ENCODE measurements at regions not wholly inside any gene's neighbourhood (a gene's known extent, or its start where the extent isn't known, plus 50 kb on each side); places are given as distances from the start of the nearest gene placed in this dataset.
"Not testable (repeated sequence)": the region's sequence is repeated elsewhere in the genome, so short reads cannot be mapped to it uniquely, and the experiment has no call there.

- Histone ChIP-seq H3K27ac (ENCODE audit: low read depth, low read length) (no peak overlapping the region), H3K4me1 (ENCODE audit: control insufficient read depth in 1 of 2, insufficient read depth in 2 of 2, low read length in 2 of 2) (no peaks in the 10 kb centered on the region), H3K4me3 (ENCODE audit: low read depth in 1 of 2, low read length in 2 of 2) (no peak overlapping the region), H3K9ac (ENCODE audit: low read depth in 1 of 2, low read length in 2 of 2) (no peak overlapping the region), H3K9me3 (ENCODE audit: control insufficient read depth in 1 of 2, low read length in 2 of 2) (no peaks in the 10 kb centered on the region), H3K36me3 (ENCODE audit: control insufficient read depth in 1 of 2, insufficient read depth in 2 of 2, low read length in 2 of 2) (no peaks in the 10 kb centered on the region), H3K27me3 (ENCODE audit: control insufficient read depth in 1 of 2, insufficient read depth in 2 of 2, low read length in 2 of 2) (no peaks in the 10 kb centered on the region)
These were observed 154.6 kb downstream of the MTX2 start for GRCh38 chr2:176423819-176424218.

GRCh38 chr2:176424746-176425145 lies 155.5 kb downstream of the MTX2 start:
- no peaks in the 10 kb centered on the region for H3K4me1 ChIP-seq (ENCODE audit: control insufficient read depth in 1 of 2, insufficient read depth in 2 of 2, low read length in 2 of 2)
- H3K9me3 ChIP-seq (ENCODE audit: control insufficient read depth in 1 of 2, low read length in 2 of 2), result no peaks in the 10 kb centered on the region
- no peaks in the 10 kb centered on the region for H3K27me3 ChIP-seq (ENCODE audit: control insufficient read depth in 1 of 2, insufficient read depth in 2 of 2, low read length in 2 of 2)
- H3K27ac ChIP-seq (ENCODE audit: low read depth, low read length), result no peak overlapping the region
- no peaks in the 10 kb centered on the region for H3K36me3 ChIP-seq (ENCODE audit: control insufficient read depth in 1 of 2, insufficient read depth in 2 of 2, low read length in 2 of 2)
- H3K9ac ChIP-seq (ENCODE audit: low read depth in 1 of 2, low read length in 2 of 2), result no peak overlapping the region
- no peak overlapping the region for H3K4me3 ChIP-seq (ENCODE audit: low read depth in 1 of 2, low read length in 2 of 2)

DNA sequence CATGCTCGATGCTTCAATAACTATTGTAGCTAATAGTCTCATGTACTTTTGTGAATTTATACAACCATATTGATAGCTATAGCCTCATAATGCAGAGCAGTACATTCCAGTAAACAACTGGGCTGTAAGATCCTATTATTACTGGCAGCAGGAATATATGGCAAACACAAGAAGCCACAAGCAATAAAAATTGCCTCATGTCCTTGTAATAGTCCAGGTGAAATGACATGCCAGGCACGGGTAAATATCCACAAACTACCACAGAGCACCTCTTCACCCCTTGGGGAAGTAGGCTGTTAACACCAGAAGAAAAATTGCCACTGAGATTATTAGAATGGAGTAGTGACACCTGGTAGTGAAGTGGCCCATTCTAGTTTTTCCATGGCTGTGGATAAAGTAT lies 158.3 kb downstream of the MTX2 start:
- H3K27me3 ChIP-seq (ENCODE audit: control insufficient read depth in 1 of 2, insufficient read depth in 2 of 2, low read length in 2 of 2), result no peaks in the 10 kb centered on the region
- H3K27ac ChIP-seq (ENCODE audit: low read depth, low read length), result no peak overlapping the region
- H3K36me3 ChIP-seq (ENCODE audit: control insufficient read depth in 1 of 2, insufficient read depth in 2 of 2, low read length in 2 of 2), result no peaks in the 10 kb centered on the region
- H3K9me3 ChIP-seq (ENCODE audit: control insufficient read depth in 1 of 2, low read length in 2 of 2), result no peaks in the 10 kb centered on the region
- no peak overlapping the region for H3K4me3 ChIP-seq (ENCODE audit: low read depth in 1 of 2, low read length in 2 of 2)
- no peak overlapping the region for H3K9ac ChIP-seq (ENCODE audit: low read depth in 1 of 2, low read length in 2 of 2)
- no peaks in the 10 kb centered on the region for H3K4me1 ChIP-seq (ENCODE audit: control insufficient read depth in 1 of 2, insufficient read depth in 2 of 2, low read length in 2 of 2)

DNA sequence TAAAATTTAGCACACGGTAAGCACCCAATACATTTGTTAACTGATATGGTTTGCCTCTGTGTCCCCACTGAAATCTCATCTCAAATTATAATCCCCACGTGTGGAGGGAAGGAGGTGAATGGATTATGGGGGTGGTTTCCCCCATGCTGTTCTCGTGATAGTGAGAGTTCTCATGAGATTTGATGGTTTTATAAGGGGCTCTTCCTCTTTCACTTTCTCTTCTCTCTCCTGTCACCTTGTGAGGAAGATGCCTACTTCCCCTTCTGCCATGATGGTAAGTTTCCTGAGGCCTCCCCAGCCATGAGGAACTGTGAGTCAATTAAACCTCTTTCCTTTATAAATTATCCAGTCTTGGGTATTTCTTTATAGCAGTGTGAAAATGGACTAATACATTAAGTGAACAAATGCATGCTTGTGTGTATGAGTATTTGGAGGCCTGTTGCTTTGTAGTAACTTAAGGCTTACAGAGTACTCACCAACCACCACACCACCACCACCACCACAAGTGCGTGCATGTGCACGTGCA lies 159.8 kb downstream of the MTX2 start:
- not testable (repeated sequence) for H3K4me1 ChIP-seq (ENCODE audit: control insufficient read depth in 1 of 2, insufficient read depth in 2 of 2, low read length in 2 of 2); H3K9me3 ChIP-seq (ENCODE audit: control insufficient read depth in 1 of 2, low read length in 2 of 2); H3K36me3 ChIP-seq (ENCODE audit: control insufficient read depth in 1 of 2, insufficient read depth in 2 of 2, low read length in 2 of 2); H3K27me3 ChIP-seq (ENCODE audit: control insufficient read depth in 1 of 2, insufficient read depth in 2 of 2, low read length in 2 of 2); H3K9ac ChIP-seq (ENCODE audit: low read depth in 1 of 2, low read length in 2 of 2); H3K27ac ChIP-seq (ENCODE audit: low read depth, low read length); H3K4me3 ChIP-seq (ENCODE audit: low read depth in 1 of 2, low read length in 2 of 2)

GRCh38 chr2:176432434-176432833 lies 163.2 kb downstream of the MTX2 start:
- peaks cover 0 to 3% of the 10 kb centered on the region in 2 donors for H3K27me3 ChIP-seq (ENCODE audit: control insufficient read depth in 1 of 2, insufficient read depth in 2 of 2, low read length in 2 of 2)
- H3K27ac ChIP-seq (ENCODE audit: low read depth, low read length), result no peak overlapping the region
- no peaks in the 10 kb centered on the region for H3K9me3 ChIP-seq (ENCODE audit: control insufficient read depth in 1 of 2, low read length in 2 of 2)
- H3K4me3 ChIP-seq (ENCODE audit: low read depth in 1 of 2, low read length in 2 of 2), result no peak overlapping the region
- H3K9ac ChIP-seq (ENCODE audit: low read depth in 1 of 2, low read length in 2 of 2), result no peak overlapping the region
- H3K36me3 ChIP-seq (ENCODE audit: control insufficient read depth in 1 of 2, insufficient read depth in 2 of 2, low read length in 2 of 2), result no peaks in the 10 kb centered on the region
- H3K4me1 ChIP-seq (ENCODE audit: control insufficient read depth in 1 of 2, insufficient read depth in 2 of 2, low read length in 2 of 2), result no peaks in the 10 kb centered on the region

DNA sequence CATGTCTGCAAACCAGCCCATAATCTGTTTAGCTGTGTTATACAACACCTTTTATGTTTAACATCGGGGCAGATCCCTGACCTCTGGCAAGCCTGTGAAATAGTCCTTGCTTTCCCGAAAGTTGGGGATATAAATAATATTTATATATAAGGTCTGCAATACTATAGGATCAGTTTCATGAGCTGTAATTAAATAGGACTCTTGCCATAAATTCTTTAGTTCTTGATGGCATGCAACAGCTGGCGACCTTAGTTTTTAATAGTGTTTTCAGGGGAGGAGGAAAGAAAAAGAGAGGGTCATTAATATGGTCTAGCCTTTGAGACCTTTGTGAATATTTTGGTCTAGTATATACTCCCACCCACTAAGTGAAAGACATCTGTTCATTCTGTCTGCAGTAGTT lies 166.5 kb downstream of the MTX2 start:
- Histone ChIP-seq H3K4me3 (ENCODE audit: low read depth in 1 of 2, low read length in 2 of 2) (no peak overlapping the region), H3K9me3 (ENCODE audit: control insufficient read depth in 1 of 2, low read length in 2 of 2) (no peaks in the 10 kb centered on the region), H3K9ac (ENCODE audit: low read depth in 1 of 2, low read length in 2 of 2) (no peak overlapping the region), H3K27ac (ENCODE audit: low read depth, low read length) (no peak overlapping the region), H3K36me3 (ENCODE audit: control insufficient read depth in 1 of 2, insufficient read depth in 2 of 2, low read length in 2 of 2) (no peaks in the 10 kb centered on the region), H3K27me3 (ENCODE audit: control insufficient read depth in 1 of 2, insufficient read depth in 2 of 2, low read length in 2 of 2) (peaks cover 0 to 3% of the 10 kb centered on the region in 2 donors), H3K4me1 (ENCODE audit: control insufficient read depth in 1 of 2, insufficient read depth in 2 of 2, low read length in 2 of 2) (no peaks in the 10 kb centered on the region)

GRCh38 chr2:176443946-176444345 lies 174.7 kb downstream of the MTX2 start:
- Histone ChIP-seq H3K27ac (ENCODE audit: low read depth, low read length) (no peak overlapping the region), H3K4me3 (ENCODE audit: low read depth in 1 of 2, low read length in 2 of 2) (no peak overlapping the region), H3K9ac (ENCODE audit: low read depth in 1 of 2, low read length in 2 of 2) (no peak overlapping the region), H3K36me3 (ENCODE audit: control insufficient read depth in 1 of 2, insufficient read depth in 2 of 2, low read length in 2 of 2) (no peaks in the 10 kb centered on the region), H3K27me3 (ENCODE audit: control insufficient read depth in 1 of 2, insufficient read depth in 2 of 2, low read length in 2 of 2) (no peaks in the 10 kb centered on the region), H3K9me3 (ENCODE audit: control insufficient read depth in 1 of 2, low read length in 2 of 2) (no peaks in the 10 kb centered on the region), H3K4me1 (ENCODE audit: control insufficient read depth in 1 of 2, insufficient read depth in 2 of 2, low read length in 2 of 2) (peaks cover 0 to 6% of the 10 kb centered on the region in 2 donors)

GRCh38 chr2:176445956-176446355 lies 176.7 kb downstream of the MTX2 start:
- Histone ChIP-seq H3K4me3 (ENCODE audit: low read depth in 1 of 2, low read length in 2 of 2) (no peak overlapping the region), H3K9me3 (ENCODE audit: control insufficient read depth in 1 of 2, low read length in 2 of 2) (no peaks in the 10 kb centered on the region), H3K4me1 (ENCODE audit: control insufficient read depth in 1 of 2, insufficient read depth in 2 of 2, low read length in 2 of 2) (peaks cover 0 to 6% of the 10 kb centered on the region in 2 donors), H3K27me3 (ENCODE audit: control insufficient read depth in 1 of 2, insufficient read depth in 2 of 2, low read length in 2 of 2) (no peaks in the 10 kb centered on the region), H3K27ac (ENCODE audit: low read depth, low read length) (no peak overlapping the region), H3K36me3 (ENCODE audit: control insufficient read depth in 1 of 2, insufficient read depth in 2 of 2, low read length in 2 of 2) (no peaks in the 10 kb centered on the region), H3K9ac (ENCODE audit: low read depth in 1 of 2, low read length in 2 of 2) (no peak overlapping the region)

DNA sequence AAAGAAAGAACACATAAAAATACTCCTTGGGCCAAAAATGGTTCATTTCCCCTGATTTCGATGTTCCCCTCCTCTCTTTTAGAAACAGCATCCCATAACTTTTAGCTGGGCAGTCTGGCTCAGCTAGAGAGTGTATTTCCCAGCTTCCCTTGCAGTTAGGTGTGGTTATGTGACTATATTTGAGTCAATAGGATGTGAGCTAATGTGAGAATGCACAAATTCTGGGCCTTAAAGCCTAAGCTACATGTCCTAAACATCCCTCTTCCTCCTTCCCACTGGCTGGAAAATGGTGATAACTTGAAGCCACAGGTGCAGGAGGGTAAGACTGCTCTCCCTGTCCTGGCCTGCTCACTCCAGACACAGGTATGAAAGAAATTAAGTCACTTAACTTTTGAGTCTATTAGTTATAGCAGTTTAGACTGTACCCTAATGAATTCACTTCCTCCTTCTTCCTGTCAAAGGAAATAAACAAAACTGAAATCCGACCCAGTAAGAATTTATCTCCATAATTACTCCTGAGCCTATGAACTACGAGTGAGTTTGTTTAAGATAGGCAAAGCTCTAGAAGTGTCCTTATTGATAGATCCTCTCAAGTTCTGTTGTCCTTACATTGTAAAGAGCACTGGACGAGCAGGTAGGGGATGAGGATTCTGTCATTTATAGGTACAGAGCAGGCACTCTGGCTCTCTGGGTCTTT lies 177.6 kb downstream of the MTX2 start:
- no peak overlapping the region for H3K27ac ChIP-seq (ENCODE audit: low read depth, low read length)
- H3K27me3 ChIP-seq (ENCODE audit: control insufficient read depth in 1 of 2, insufficient read depth in 2 of 2, low read length in 2 of 2), result no peaks in the 10 kb centered on the region
- no peaks in the 10 kb centered on the region for H3K36me3 ChIP-seq (ENCODE audit: control insufficient read depth in 1 of 2, insufficient read depth in 2 of 2, low read length in 2 of 2)
- H3K4me3 ChIP-seq (ENCODE audit: low read depth in 1 of 2, low read length in 2 of 2), result no peak overlapping the region
- H3K9me3 ChIP-seq (ENCODE audit: control insufficient read depth in 1 of 2, low read length in 2 of 2), result no peaks in the 10 kb centered on the region
- H3K4me1 ChIP-seq (ENCODE audit: control insufficient read depth in 1 of 2, insufficient read depth in 2 of 2, low read length in 2 of 2), result peaks cover 0 to 6% of the 10 kb centered on the region in 2 donors
- no peak overlapping the region for H3K9ac ChIP-seq (ENCODE audit: low read depth in 1 of 2, low read length in 2 of 2)

- Histone ChIP-seq H3K9me3 (ENCODE audit: control insufficient read depth in 1 of 2, low read length in 2 of 2) (no peaks in the 10 kb centered on the region), H3K9ac (ENCODE audit: low read depth in 1 of 2, low read length in 2 of 2) (no peak overlapping the region), H3K36me3 (ENCODE audit: control insufficient read depth in 1 of 2, insufficient read depth in 2 of 2, low read length in 2 of 2) (no peaks in the 10 kb centered on the region), H3K4me3 (ENCODE audit: low read depth in 1 of 2, low read length in 2 of 2) (no peak overlapping the region), H3K27ac (ENCODE audit: low read depth, low read length) (no peak overlapping the region), H3K4me1 (ENCODE audit: control insufficient read depth in 1 of 2, insufficient read depth in 2 of 2, low read length in 2 of 2) (peaks cover 0 to 6% of the 10 kb centered on the region in 2 donors), H3K27me3 (ENCODE audit: control insufficient read depth in 1 of 2, insufficient read depth in 2 of 2, low read length in 2 of 2) (peaks cover 0 to under 1% of the 10 kb centered on the region in 2 donors)
These were observed 178.4 kb downstream of the MTX2 start for GRCh38 chr2:176447616-176448015.

Data from duodenal mucosa (tissue), 2 donors.